ENCODE measurements at regions not wholly inside any gene's neighbourhood (a gene's known extent, or its start where the extent isn't known, plus 50 kb on each side); places are given as distances from the start of the nearest gene placed in this dataset.
A peak's percentile ranks its signal among the peaks of the same experiment; 100 is the strongest.

- DNase-seq (ENCODE audit: low spot score): no peak
Measured at GRCh38 chr11:19368726-19369375, 128.1 kb upstream of the E2F8 start.

GRCh38 chr11:19366992-19367709, 126.4 kb upstream of the E2F8 start:
- DNase-seq (ENCODE audit: low spot score): no peak

DNA sequence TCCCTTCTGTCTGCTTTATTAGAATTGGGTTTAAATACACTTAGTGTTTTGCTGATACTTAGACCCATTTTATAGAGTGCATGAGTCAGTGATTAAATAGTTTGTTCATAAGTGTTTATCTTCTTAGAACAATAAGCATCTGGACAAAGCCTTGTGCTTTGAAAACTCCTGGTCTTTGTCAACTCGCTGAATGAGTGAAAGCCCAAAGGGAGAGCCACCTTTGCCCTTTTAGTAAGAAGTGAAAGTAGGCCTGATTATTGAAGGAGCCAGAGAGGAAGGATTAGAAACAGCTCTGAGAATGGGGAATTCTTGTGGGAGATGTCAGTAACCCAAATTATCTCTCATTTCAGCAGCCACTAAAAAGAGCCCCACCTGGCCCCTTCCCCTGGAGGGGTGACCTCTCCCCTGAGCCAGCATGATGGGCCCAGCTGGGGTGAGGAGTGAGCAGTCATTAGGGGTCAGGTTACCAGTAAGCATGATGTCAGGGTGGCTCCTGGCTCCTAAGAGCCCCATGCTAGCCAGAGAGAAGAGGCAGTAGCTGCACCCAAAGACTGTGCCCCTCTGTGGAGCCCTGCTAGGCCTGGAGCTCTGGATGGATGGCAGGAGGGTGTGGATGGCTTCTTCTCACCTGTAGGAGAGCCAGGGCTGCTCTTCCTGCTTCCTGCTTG, 125.1 kb upstream of the E2F8 start:
- DNase-seq (ENCODE audit: low spot score): no peak

- DNase-seq (ENCODE audit: low spot score): no peak
Measured at GRCh38 chr11:19359221-19360000, 118.7 kb upstream of the E2F8 start.

- DNase-seq (ENCODE audit: low spot score): no peak
Measured at GRCh38 chr11:19357943-19358342, 117.2 kb upstream of the E2F8 start.

DNA sequence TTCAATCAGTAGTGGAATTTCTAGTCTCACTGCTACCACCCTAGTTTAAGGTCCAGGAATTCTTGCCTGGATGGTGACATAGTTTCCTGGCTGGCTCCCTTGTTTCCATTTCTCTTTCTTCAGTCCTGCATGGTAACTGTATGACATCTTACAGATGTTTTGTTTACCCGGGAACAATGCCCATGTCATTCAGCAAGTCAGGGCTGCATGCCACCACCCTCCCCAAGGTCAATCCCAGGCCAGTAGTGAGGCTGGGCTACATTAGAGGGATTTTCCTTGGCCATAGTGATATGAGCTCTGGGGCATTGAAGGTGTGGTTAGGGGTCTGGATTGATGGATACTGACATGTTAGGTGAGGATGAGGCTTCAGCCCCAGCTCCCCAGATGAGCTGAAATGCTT, 114.9 kb upstream of the E2F8 start:
- no peak for DNase-seq (ENCODE audit: low spot score)

DNA sequence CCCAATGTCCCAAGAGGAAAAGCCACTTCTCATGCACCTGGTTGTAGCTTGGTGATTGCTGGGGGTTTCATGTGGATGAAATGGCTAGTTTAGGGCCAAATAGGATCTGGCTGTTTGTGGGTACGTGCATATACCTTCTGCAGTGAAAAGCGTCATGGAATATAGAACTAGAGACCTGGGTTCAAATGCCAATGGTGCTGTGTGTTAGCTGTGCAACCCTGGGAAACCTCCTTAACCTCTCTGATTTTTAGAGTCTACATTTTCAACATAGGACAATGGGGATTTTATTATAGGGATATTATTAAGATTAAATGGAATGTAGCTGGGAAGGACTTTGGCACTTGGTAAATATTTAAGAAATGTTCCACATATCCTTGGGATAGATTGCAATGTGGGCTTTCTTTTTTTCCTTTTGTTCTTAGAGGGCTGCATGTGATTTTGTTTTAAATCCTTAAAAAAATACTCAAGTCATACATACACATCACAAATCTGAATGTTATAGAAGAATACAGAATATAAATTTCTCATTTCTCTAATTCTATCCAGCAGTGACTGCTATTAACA, 112.6 kb upstream of the E2F8 start:
- no peak for DNase-seq (ENCODE audit: low spot score)

DNA sequence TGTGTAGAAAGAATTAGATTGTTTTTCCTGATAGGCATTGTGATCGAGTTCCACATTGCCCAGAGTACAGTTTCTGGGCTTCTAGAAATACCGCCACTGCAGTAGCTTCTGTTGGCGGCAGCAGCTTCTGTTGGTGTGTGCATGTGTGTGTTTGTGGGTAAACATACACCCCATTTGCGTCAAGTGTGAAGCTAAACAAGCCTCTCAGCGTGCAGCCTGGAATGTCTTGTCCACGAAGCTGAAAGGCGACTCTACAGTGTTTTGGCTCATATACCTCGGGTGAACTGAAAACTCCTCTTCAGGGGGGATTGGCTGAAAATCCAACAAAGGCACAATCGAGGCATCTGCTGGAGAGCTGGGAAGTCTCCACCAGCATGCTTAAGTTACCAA, 112.0 kb upstream of the E2F8 start:
- DNase-seq (ENCODE audit: low spot score): no peak

GRCh38 chr11:19352072-19352770, 111.5 kb upstream of the E2F8 start:
- no peak for DNase-seq (ENCODE audit: low spot score)

GRCh38 chr11:19351426-19351825, 110.7 kb upstream of the E2F8 start:
- DNase-seq (ENCODE audit: low spot score): no peak

- no peak for DNase-seq (ENCODE audit: low spot score)
Measured at GRCh38 chr11:19350160-19350559, 109.4 kb upstream of the E2F8 start.

DNA sequence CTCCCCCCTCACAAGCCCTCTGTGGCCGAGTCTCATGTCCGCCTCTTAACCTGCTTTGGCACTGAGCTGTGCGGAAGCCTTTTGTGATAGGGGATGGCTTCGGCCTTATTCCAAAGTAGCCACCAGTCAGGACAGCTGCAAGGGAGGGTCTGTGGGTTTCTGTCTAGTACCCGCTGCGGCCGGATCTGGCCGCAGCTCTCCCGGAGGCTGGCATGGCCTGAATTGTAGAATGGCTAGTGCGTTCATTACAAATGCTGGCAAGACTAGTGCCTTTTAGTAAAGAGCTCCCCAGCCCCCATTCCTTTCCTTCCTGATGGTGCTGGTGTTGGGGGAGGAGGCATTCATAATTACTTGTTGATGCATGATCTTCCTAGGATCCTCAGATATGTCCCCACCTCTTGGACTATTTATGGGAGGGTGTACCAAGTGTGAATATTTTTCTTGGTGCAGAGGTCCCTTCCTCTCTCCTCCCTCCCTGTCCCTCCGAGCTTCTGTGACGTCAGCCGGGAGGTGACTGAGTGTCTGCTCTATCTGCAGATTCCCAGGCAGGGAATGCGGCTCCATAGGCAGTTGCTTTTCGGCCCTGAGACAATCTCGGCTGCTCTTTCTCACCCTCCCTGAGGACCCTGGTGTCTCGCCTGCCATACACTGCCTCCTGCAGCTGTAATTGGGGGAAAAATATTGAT, 108.7 kb upstream of the E2F8 start:
- DNase-seq (ENCODE audit: low spot score): no peak

DNA sequence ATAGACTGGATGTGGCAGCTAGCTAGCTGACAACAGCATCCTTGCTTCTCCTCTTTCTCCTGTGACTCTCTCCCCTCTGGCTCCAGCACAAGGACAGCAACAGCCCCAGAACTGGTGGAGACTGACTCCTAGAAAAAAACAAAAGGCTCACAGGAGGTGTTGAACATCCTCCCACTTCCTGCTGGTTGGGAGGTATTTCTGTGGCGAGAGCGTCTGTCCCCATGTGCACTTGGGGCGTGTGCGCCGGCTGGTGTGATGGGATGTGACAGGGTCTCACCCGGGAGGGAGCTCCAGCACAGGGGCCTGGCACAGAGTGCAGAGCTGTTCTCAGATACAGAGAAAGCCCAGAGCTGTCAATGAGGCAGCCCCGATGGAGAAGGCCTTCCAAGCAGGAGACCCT, 107.2 kb upstream of the E2F8 start:
- DNase-seq (ENCODE audit: low spot score): no peak

DNA sequence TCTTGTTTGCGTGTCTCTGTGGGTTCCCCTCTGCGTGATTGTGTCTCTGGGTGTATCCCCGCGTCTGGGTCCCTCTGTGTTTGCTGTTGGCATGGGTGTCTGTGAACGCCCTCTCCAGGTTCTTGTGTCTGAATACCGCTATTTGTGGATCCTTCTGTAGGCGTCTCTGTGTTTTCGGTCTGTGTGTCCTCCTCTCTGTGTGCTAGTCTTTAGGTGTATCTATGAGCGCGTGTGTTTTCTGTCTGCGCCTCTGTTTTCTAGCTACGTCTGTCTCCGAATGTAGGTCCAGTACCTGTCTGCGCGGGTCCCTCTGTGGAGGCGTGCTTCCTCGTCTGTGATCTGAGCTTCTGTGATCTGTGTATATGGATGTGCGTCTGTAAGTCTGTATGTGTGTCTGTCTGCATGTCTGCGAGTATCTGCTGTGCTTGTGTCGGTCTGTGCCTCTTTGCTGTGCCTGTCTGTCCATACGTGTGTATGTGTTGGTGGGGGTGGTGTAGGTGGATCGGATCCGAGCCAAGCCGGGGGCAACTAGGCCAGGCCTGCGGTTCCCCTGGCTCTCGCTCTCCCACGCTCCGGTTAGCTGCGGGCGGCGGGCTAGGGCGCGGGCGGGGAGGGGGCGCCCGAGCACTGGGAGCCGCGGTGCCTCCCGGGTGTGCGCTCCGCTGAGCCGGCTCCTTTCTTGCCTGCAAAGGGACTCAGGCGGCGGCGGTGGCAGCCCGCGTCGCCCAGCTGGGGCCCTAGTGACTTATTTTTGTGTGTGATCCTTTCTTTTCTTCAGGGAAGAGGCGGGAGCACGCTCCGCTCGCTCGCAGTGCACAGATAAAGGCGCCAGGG, 105.3 kb upstream of the E2F8 start:
- DNase-seq (ENCODE audit: low spot score): no peak

GRCh38 chr11:19345519-19345847, 104.7 kb upstream of the E2F8 start:
- DNase-seq (ENCODE audit: low spot score): no peak

GRCh38 chr11:19344661-19345518, 104.1 kb upstream of the E2F8 start:
- DNase-seq (ENCODE audit: low spot score): peak; percentile 22

DNA sequence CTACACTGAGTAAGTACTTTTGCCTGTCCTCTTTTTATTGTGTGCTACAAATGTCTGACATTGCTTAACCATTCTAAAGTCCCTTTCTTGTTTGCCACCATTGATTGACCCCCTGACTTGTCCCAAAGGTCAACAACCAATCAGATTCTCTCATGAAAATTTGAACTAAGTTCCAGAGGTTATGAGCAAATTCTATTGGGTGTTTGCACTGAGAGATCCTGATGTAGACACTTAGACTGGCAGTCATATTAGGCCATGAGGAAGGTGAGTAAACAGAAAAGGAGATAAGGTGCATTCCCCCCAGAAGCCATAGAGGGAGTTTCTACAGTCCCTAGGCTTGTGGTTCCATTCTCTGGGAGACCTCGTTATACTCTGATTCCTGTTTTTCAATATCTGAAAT, 101.3 kb upstream of the E2F8 start:
- no peak for DNase-seq (ENCODE audit: low spot score)

DNA sequence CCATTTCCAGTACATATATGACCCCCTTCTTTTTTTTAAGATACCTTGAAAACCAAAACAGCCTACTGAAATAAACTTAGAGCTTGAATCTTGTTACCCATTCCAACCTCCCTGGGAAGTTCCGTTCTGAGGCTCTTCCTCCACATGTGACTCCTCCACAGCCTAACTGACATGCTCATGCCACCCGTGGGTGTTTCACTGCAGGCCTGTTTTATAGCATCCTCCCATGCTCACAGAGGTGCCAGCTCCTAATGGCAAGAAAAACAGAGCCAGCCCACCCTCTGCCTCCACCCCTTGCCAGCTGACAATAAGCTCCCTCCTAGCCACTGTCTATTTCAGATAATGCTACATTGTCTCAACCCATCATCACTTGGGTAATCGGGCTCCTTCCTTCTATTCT, 97.6 kb upstream of the E2F8 start:
- DNase-seq (ENCODE audit: low spot score): no peak

DNA sequence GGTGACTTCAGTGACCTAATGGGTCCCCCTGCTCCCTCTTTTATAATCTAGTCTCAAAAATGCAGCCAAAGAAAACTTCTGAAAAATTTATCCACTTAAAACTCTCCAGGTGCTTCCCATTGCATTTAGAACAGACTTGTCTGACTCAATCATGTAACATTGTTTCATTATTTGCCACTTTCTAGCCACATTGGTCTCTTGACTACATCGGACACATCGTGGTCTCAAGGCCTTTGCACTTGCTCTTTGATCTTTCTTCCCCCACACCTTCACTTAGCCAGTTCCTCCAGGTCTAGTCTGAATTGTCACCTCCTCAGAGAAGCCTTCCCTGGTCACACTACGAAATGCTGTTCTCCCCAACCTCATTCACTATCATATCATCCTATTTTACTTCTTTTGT, 97.0 kb upstream of the E2F8 start:
- DNase-seq (ENCODE audit: low spot score): no peak
